ENCODE measurements at regions not wholly inside any gene's neighbourhood (a gene's known extent, or its start where the extent isn't known, plus 50 kb on each side); places are given as distances from the start of the nearest gene placed in this dataset.
"Not testable (repeated sequence)": the region's sequence is repeated elsewhere in the genome, so short reads cannot be mapped to it uniquely, and the experiment has no call there.

DNA sequence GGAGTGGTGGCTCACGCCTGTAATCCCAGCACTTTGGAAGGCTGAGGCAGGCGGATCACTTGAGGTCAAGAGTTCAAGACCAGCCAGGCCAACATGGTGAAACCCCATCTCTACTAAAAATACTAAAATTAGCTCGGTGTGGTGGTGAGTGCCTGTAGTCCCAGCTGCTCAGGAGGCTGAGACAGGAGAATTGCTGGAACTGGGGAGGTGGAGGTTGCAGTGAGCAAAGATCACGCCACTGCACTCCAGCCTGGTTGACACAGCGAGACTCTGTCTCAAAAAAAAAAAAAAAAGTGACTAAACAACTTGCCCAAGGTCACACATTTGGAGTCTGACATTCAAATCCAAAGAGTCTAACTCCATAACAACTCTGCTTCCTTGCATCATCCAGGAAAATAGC is 192.4 kb upstream of the C16orf82 start:
- TF ChIP-seq POLR2A (IDR thresholded peaks at IDR 0.05): not testable (repeated sequence)
- TF ChIP-seq, protein P1, sequence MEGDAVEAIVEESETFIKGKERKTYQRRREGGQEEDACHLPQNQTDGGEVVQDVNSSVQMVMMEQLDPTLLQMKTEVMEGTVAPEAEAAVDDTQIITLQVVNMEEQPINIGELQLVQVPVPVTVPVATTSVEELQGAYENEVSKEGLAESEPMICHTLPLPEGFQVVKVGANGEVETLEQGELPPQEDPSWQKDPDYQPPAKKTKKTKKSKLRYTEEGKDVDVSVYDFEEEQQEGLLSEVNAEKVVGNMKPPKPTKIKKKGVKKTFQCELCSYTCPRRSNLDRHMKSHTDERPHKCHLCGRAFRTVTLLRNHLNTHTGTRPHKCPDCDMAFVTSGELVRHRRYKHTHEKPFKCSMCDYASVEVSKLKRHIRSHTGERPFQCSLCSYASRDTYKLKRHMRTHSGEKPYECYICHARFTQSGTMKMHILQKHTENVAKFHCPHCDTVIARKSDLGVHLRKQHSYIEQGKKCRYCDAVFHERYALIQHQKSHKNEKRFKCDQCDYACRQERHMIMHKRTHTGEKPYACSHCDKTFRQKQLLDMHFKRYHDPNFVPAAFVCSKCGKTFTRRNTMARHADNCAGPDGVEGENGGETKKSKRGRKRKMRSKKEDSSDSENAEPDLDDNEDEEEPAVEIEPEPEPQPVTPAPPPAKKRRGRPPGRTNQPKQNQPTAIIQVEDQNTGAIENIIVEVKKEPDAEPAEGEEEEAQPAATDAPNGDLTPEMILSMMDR (IDR thresholded peaks at IDR 0.05): not testable (repeated sequence)

All from vagina (tissue), 2 donors.